ENCODE measurements at regions not wholly inside any gene's neighbourhood (a gene's known extent, or its start where the extent isn't known, plus 50 kb on each side); places are given as distances from the start of the nearest gene placed in this dataset.

- Histone ChIP-seq H3K27ac (no peak overlapping the region), H3K4me1 (no peaks in the 10 kb centered on the region), H3K4me3 (no peak overlapping the region), H3K27me3 (no peaks in the 10 kb centered on the region), H3K9me3 (no peaks in the 10 kb centered on the region), H3K36me3 (no peaks in the 10 kb centered on the region)
- intact Hi-C loops (cut with DNase I): loop anchor here in 6 of 10 donors (5.0 kb wide), 3 partner anchors 277 to 552 kb away; no protein-coding TSS in a partner anchor
- 87 to 97% (median 94%) methylated on average over 11 to 21 of the region's 21 CpGs for WGBS, 4 donors
- DNase-seq (no peak), ATAC-seq (peak in 1 of 4 donors; percentile 44)
- no peak for TF ChIP-seq POLR2A (IDR thresholded peaks at IDR 0.05)
- TF ChIP-seq, protein P1, sequence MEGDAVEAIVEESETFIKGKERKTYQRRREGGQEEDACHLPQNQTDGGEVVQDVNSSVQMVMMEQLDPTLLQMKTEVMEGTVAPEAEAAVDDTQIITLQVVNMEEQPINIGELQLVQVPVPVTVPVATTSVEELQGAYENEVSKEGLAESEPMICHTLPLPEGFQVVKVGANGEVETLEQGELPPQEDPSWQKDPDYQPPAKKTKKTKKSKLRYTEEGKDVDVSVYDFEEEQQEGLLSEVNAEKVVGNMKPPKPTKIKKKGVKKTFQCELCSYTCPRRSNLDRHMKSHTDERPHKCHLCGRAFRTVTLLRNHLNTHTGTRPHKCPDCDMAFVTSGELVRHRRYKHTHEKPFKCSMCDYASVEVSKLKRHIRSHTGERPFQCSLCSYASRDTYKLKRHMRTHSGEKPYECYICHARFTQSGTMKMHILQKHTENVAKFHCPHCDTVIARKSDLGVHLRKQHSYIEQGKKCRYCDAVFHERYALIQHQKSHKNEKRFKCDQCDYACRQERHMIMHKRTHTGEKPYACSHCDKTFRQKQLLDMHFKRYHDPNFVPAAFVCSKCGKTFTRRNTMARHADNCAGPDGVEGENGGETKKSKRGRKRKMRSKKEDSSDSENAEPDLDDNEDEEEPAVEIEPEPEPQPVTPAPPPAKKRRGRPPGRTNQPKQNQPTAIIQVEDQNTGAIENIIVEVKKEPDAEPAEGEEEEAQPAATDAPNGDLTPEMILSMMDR (IDR thresholded peaks at IDR 0.05): no peak
Observed at GRCh38 chr1:233514946-233515391, 98.9 kb upstream of the KCNK1 start.

DNA sequence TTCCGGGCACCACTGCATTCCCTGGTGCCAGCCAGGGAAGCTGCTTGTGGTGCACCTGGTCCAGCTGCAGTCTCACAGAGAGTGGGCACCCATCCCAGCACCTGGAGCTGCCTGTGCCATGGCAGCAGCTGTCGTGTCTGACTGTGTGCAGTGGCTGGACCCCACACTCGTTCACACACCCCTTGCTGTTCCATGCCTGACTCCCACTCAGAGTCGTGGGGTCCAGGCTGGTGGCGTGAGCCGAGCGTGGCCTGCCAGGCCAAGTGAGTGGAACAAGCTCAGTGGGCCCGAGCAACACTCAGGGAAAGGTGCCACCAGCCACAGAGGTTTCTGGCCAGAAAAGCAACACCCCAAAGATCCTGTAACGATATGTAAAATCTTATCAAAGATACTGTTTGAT, 97.2 kb upstream of the KCNK1 start:
- no peak for TF ChIP-seq POLR2A (IDR thresholded peaks at IDR 0.05)
- TF ChIP-seq, protein P1 (IDR thresholded peaks at IDR 0.05): no peak
- Histone ChIP-seq H3K4me1 (no peaks in the 10 kb centered on the region), H3K27ac (no peak overlapping the region), H3K9me3 (no peaks in the 10 kb centered on the region), H3K4me3 (no peak overlapping the region), H3K27me3 (no peaks in the 10 kb centered on the region), H3K36me3 (no peaks in the 10 kb centered on the region)
- no peak for DNase-seq
- WGBS, 4 donors: 79 to 87% (median 83%) methylated on average over 6 to 9 of the region's 9 CpGs
- no peak for ATAC-seq
- intact Hi-C loops (cut with DNase I): loop anchor here in 6 of 10 donors (2.0 to 5.0 kb wide), 4 partner anchors 274 to 551 kb away; no protein-coding TSS in a partner anchor

DNA sequence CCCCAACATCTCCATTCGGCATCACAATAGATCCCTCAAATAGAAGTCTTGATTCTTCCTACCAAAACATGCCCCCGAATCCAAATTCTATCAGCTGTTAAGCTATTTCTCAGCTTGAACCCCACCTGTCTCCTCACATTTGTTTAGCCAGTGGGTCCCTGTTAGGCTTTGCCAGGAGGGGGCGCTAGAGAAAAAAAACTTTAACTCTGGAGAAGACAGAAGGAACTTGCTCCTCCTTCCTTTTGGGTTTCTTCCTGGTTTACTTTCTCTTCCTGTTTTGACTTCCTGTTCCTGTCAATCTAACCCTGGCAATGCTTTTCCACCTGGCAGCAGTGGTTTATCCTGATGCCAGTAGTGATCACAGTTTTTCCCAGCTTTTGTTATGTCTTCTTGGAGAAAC, 95.6 kb upstream of the KCNK1 start:
- DNase-seq: no peak
- Histone ChIP-seq H3K4me1 (no peaks in the 10 kb centered on the region), H3K27me3 (no peaks in the 10 kb centered on the region), H3K9me3 (no peaks in the 10 kb centered on the region), H3K36me3 (no peaks in the 10 kb centered on the region), H3K27ac (no peak overlapping the region), H3K4me3 (no peak overlapping the region)
- TF ChIP-seq POLR2A (IDR thresholded peaks at IDR 0.05): no peak
- TF ChIP-seq, protein P1 (IDR thresholded peaks at IDR 0.05): peak; percentile 32 to 61 (median 48)
- intact Hi-C loops (cut with DNase I): loop anchor here in 8 of 10 donors (2.0 to 5.0 kb wide), 5 partner anchors 272 to 549 kb away; no protein-coding TSS in a partner anchor
- WGBS, 4 donors: 55 to 62% (median 57%) methylated on average over 3 of the region's 3 CpGs
- ATAC-seq: no peak

DNA sequence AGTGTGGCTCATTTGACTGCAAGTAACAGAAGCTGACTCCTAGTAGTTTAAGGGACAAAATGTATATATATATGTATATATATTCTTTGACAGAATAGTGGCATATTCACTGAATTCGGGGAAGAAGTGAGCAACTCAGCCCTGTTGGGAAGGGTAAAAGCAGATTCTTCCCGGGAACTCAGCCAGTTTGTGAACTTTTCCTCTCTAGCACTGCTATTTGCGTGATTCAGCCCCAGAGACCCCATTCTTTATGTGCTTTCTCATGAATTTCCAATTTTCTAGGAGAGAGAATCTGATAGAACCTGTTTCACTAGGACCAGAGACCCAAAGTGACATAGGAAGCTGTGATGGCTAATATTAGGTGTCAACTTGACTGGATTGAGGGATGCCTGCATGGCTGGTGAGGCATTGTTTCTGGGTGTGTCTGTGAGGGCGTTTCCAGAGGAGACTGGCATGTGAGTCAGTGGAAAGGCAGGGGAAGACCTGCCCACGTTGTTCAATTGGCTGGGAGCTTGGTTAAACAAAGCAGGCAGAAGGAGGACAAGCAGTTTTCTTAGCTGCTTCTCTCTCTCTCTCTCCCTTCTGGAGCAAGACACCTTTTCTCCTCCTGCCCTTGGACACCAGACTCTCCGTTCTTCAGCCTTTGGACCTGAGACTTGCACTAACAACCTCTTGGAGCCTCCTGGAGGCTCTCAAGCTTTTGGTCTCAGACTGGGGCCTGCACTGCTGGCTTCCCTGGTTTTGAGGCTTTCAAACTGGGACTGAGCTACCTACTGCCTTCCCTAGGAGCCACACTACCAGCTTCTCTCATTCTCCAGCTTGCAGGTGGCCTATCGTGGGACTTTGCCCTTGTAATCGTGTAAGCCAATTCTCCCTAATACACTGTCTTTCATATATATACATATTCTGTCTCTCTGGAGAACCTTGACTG, 93.4 kb upstream of the KCNK1 start:
- intact Hi-C loops (cut with DNase I): loop anchor here in 2 of 10 donors (10.0 kb wide), 1 partner anchor 274 kb away; no protein-coding TSS in a partner anchor
- WGBS, 4 donors: 66 to 76% (median 71%) methylated on average over 8 of the region's 8 CpGs
- no peak for ATAC-seq

More for the DNA sequence above, 93.4 kb upstream of the KCNK1 start:
- Histone ChIP-seq H3K27ac (no peak overlapping the region), H3K36me3 (no peaks in the 10 kb centered on the region), H3K27me3 (no peaks in the 10 kb centered on the region), H3K9me3 (no peaks in the 10 kb centered on the region), H3K4me1 (no peaks in the 10 kb centered on the region), H3K4me3 (no peak overlapping the region)
- TF ChIP-seq POLR2A (IDR thresholded peaks at IDR 0.05): no peak
- TF ChIP-seq, protein P1 (IDR thresholded peaks at IDR 0.05): no peak
- no peak for DNase-seq

Measured in heart left ventricle (tissue), 16 donors.